Stomach (tissue), 4 donors: ENCODE measurements at regions not wholly inside any gene's neighbourhood (a gene's known extent, or its start where the extent isn't known, plus 50 kb on each side); places are given as distances from the start of the nearest gene placed in this dataset.

Experiments
- EP300 ChIP-seq: sonication (generic); formaldehyde crosslinking; IDR thresholded peaks from one replicate; pipeline ENCODE4 v1.6.1; 2017; ENCODE audit warnings: antibody characterized with exemption
- POLR2A ChIP-seq, 4 donors: fragments of 450-650 bp; IDR thresholded peaks; one replicate each; pipeline ENCODE4 v1.6.1; 2016; ENCODE audit warnings: antibody characterized with exemption in 4 of 4, control low read depth in 2 of 4, mild to moderate bottlenecking in 1 of 4, moderate library complexity in 1 of 4
- POLR2AphosphoS5 ChIP-seq, 3 donors: sonication (generic); formaldehyde crosslinking; IDR thresholded peaks; one replicate each; pipeline ENCODE4 v1.6.1; 2016; ENCODE audit warnings: antibody characterized with exemption in 3 of 3
- TF ChIP-seq, protein P1 (sequence below), 7 experiments: fragments of 450-650 bp in 4 of 7; fragments of 200-600 bp in 3 of 7; sonication (generic) in 3 of 7; IDR thresholded peaks; one replicate each; pipeline ENCODE4 v1.5.1; 2016 to 2019; ENCODE audit warnings: antibody characterized with exemption in 7 of 7, control low read depth in 2 of 7, mild to moderate bottlenecking in 1 of 7

DNA sequence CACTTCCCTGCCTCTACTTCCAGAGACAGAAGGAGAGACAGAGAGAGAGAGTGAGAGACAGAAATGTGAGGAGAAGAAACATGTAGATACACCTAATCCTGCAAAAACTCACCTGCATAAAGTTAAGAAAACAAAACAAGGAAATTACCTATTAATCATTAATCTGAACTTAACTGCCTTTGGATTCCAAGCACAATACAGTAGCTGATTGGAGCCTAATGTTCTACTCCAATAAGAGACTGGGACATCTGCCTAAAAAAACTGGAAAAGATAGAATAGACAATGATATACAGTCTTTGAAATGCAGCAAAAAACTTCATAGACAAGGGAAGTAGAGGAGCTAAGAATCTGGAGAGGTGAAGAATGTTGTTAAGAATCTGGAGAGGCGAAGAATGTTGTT, 910.2 kb upstream of the SLC10A2 start:
- TF ChIP-seq POLR2AphosphoS5 (IDR thresholded peaks at IDR 0.05) (no peak), POLR2A (IDR thresholded peaks at IDR 0.05) (no peak), EP300 (no peak)
- TF ChIP-seq, protein P1, sequence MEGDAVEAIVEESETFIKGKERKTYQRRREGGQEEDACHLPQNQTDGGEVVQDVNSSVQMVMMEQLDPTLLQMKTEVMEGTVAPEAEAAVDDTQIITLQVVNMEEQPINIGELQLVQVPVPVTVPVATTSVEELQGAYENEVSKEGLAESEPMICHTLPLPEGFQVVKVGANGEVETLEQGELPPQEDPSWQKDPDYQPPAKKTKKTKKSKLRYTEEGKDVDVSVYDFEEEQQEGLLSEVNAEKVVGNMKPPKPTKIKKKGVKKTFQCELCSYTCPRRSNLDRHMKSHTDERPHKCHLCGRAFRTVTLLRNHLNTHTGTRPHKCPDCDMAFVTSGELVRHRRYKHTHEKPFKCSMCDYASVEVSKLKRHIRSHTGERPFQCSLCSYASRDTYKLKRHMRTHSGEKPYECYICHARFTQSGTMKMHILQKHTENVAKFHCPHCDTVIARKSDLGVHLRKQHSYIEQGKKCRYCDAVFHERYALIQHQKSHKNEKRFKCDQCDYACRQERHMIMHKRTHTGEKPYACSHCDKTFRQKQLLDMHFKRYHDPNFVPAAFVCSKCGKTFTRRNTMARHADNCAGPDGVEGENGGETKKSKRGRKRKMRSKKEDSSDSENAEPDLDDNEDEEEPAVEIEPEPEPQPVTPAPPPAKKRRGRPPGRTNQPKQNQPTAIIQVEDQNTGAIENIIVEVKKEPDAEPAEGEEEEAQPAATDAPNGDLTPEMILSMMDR (IDR thresholded peaks at IDR 0.05), result no peak
